Activated CD8-positive, alpha-beta memory T cell treated with anti-CD3 and anti-CD28 coated beads, Interleukin-2, amount 50 U/mL, for 24 hours (primary cell): ENCODE measurements at regions not wholly inside any gene's neighbourhood (a gene's known extent, or its start where the extent isn't known, plus 50 kb on each side); places are given as distances from the start of the nearest gene placed in this dataset.

Experiments used
- DNase-seq: peaks from one replicate; pipeline ENCODE4 v3.0.0-alpha.2; 2020; ENCODE audit errors: extremely low read depth

GRCh38 chr13:74667656-74668203 is 533.5 kb upstream of the KLF12 start:
- no peak for DNase-seq

DNA sequence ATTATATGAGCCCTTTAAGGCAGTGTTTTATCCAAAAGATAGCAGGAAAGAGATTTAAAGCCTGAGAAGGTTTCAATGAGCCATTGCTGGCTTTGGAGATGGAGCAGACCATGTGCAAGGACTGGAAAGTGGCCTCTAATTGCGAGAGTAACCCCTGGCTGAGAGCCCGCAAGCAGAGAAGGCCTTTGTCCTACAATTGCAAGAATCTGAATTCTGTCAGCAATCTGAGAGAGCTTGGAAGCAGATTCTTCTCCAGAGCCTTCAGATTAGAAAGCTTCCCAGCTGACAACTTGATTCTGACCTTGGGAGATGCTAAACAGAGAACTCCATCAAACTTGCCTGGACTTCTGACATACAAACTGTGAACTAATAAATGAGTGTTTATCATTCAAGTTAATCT is 528.7 kb upstream of the KLF12 start:
- no peak for DNase-seq

GRCh38 chr13:74661851-74662250 is 527.6 kb upstream of the KLF12 start:
- no peak for DNase-seq

DNA sequence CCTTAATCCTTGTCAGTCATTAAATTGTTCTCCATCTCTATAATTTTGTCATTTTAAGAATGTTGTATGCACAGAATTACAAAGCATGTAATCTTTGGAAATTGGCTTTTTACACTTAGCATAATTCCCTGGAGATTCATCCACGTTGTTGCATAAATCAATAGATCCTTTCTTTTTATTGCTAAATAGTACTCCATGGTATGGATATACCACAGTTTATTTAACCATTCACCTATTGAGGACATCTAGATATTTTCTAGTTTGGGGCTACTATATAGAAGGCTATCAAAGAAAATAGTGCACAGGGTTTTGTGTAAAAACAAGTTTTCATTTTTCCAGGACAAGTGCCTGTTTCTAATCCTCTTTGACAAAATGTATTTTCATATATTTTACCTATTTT is 523.6 kb upstream of the KLF12 start:
- DNase-seq = no peak

GRCh38 chr13:74651121-74651520 is 516.9 kb upstream of the KLF12 start:
- DNase-seq = no peak

DNA sequence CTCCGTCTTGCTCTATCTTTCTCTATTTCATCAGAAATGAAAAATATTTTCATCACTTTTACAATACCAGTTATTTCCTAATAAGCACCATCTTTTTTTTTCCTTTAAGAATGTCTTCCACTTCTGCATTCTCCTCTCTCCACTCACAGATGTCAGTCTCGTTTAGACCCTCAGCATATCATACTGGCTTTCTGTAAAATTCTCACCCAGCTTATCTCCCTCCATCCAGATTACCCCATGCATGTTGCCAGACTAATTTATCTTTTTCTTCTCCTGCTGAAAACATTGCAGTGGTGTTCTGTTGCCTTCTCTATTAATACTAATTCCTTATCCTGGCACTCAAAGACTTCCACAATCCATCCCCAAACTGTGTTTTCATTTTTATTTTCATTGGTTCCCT is 513.8 kb upstream of the KLF12 start:
- no peak for DNase-seq

DNA sequence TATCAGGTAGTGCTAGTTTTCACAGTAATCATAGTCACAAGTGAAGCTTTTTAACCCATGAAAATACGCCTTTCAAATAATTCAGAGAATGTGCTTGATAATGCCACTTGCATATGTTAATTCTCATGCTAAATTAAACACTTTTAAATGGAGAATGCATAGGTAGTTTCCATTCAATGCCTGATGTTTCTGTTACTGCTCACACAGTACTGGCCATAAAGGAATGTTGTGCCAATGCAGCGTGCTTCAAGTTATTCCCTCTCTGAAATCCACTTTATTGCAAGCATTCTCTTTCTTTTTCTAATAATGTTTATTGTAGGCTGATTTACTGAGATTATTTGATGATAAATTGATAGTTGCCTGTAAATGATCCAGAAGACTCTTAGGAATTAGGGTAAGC is 513.0 kb upstream of the KLF12 start:
- DNase-seq = no peak

DNA sequence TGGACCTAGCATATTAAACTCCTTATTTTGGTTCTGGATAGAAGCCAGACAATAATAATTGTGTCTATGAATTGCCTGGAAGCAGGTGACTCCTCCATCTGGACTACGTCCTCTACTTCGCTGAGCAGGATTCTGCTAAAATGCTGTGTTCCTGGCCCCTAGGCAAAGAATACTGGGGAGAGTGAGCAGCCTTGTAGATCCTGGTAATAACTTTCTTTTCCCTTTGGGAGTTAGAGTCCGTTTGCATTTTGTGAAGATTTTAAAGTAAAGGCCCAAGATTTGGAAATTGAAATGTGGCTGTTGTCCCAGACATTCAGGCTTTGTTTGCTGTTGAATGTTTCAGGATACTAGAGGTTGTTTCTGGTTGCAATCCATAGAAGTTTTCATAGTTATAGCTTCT is 511.9 kb upstream of the KLF12 start:
- no peak for DNase-seq

GRCh38 chr13:74645586-74645985 is 511.4 kb upstream of the KLF12 start:
- no peak for DNase-seq

DNA sequence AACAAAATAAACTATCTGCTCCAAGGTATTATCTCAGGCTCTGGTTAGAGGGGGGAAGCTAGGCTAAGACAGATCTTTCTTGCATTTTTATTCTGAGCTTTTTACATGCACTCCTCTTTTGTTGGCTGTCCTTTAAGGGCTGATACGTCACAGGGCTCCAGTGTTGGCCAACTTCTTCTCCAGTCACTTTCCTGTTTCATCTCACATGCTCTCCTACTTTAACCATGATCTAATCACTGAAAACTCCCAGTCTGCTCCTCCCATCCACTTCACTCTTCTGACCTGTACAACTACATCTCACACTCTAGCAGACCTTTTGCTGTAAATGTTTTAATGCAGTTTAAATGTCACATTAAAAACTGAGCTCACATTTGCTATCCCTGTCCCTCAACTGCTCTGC is 510.0 kb upstream of the KLF12 start:
- DNase-seq = no peak

DNA sequence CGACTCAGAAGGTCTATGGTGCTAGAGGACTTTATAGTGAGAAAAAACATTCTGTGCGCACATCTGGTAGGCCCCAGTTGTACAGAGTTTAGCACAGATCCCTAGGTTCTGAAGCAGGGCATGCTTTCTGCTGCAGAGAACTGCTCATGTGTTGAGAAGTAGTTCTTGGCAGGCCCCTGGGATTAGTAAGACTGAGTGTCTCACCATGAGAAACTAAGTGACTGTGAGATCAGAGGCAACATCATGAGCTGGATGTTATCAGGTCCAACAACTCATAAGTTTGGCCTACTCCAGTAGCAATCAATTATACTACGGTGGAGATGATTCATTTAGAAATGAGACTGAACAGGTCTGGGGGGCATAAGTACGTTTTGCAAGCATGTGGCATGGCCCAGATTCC is 507.4 kb upstream of the KLF12 start:
- no peak for DNase-seq

- DNase-seq = no peak
These were observed 499.5 kb upstream of the KLF12 start for GRCh38 chr13:74633734-74634133.

DNA sequence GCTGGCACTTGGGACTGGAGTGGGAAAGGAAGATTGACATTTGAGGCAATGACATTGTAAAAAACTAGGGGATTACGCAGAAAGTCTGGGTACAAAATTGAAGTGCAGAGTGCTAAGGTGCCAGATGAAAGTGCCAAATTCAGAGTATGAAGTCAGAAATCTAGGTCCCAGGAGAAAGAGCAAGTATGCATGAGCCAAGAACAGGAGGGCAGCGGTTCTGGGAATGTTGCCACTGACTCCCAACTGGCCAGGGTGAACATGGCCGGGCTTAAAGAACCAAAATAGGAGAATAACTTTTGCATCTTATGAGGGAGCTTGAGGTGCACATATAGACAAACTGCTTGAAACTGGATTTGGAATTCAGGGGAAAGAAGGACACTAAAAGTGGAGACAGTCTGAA is 495.8 kb upstream of the KLF12 start:
- no peak for DNase-seq

DNA sequence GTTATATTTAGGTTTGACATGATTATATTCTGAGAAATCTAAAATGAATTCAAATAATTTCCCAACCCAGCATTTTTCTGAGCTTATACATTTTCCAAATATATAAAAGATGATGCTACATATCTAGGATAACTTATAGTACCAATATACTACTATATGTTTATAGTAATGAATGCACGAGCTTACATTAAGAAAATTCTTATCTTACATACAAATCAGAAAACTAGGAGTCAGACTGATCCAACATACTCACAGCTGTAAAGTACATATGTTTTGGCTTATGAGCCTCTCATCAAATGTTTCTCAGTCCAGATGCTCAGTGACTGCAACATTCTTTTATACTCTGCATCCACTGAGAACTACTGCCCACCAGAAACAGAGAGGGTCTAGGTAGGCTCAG is 491.3 kb upstream of the KLF12 start:
- no peak for DNase-seq

DNA sequence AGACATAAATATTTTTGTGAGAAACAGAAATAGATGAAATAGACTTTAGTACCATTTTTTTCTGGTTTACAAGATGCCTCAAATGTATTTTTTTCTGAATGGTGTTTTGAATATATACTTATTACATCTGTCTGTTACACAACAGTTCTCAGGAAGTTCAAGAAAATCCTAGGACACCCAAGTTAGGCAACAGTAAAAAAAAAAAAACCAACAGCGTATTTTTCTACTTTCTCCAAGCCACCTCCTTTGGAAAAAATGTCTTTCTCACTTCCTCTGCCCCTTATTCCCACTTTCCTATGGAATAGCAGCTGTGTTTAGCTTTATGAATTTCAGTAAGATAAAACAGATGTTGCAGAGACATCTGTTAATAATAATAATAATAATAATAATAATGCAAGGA is 489.6 kb upstream of the KLF12 start:
- no peak for DNase-seq

- DNase-seq = no peak
These were observed 488.1 kb upstream of the KLF12 start for GRCh38 chr13:74622284-74622683.

GRCh38 chr13:74620711-74621110 is 486.5 kb upstream of the KLF12 start:
- no peak for DNase-seq

DNA sequence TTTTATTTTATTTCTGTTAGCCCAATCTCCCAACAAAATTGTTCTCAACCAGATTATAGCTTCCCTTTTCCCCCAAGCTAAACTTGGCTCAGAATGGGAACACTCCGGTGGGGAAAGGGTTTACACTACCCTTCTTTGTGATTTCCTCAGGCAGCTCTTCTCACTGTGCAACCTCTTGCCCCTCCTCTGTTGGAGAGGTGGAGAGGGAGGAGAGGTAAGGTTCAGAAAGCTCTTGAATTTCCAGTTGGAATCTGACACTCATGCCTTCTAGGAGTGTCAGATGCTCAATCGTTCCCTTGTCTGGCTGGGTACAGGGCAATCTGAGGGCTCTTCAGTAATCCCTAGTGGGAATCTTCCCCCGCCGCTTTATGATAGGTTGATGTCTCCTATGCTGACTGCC is 486.1 kb upstream of the KLF12 start:
- DNase-seq = no peak

DNA sequence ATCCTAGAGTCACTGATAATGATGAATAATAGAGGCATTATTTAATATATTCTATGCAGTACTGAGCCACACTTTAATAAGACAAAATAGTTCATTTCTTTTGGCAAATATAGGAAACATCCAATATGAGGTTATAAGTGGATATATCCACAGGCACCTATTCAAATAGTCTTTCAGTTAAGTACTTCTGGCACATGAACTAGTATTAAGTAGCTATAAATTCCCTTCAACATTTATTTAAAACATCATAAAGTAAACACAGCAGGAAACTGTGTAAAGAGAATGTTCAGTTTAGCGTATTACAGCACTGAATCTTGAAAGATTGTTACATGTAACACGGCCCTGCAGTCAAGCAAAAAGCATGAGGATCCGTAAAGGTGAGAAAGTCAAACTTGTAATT is 463.3 kb upstream of the KLF12 start:
- no peak for DNase-seq

GRCh38 chr13:74596691-74597090 is 462.5 kb upstream of the KLF12 start:
- DNase-seq = no peak

GRCh38 chr13:74593688-74594087 is 459.5 kb upstream of the KLF12 start:
- no peak for DNase-seq

DNA sequence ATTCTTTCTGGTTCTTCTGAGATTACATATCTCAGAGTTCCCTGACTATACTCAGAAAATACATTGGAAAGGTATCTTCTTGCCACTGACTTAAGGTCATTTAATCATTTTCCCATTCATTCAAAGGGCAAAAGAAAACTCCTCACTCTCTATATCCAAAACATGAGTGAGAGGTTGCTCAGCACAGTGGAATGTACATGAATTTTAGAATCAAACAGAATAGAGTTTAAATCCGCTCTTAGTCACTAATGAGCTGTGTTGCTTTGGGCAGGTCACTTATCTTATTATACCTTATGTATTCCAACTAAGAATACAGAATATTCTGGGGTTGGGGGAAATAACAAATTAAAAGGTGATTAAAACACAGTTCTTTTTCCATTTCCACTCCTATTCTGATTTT is 452.6 kb upstream of the KLF12 start:
- DNase-seq = no peak

DNA sequence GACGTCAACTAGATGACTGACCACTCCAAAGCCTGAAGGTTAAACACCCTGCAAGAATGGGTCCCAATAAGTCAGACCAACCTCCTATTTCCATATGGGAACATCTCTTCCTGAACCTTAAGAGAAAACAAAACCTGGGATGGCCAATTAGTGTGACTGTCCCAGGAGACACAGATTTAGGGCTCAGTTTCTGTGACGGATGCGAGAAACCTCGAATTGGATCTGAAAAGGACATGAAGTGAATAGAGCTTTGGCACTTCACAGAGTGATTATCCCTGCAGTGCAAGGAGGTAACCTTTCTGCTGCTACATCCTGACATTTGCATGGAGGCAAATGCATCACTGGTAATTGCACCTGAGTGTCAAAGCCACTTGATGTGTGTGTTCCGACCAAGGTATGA is 442.2 kb upstream of the KLF12 start:
- no peak for DNase-seq

GRCh38 chr13:74575729-74576125 is 441.5 kb upstream of the KLF12 start:
- DNase-seq = no peak
